ENCODE measurements at regions not wholly inside any gene's neighbourhood (a gene's known extent, or its start where the extent isn't known, plus 50 kb on each side); places are given as distances from the start of the nearest gene placed in this dataset.
"Not testable (repeated sequence)": the region's sequence is repeated elsewhere in the genome, so short reads cannot be mapped to it uniquely, and the experiment has no call there.

GRCh38 chr9:90521811-90522570 lies 120.6 kb downstream of the DIRAS2 start:
- no peak for DNase-seq

GRCh38 chr9:90523958-90524357 lies 118.7 kb downstream of the DIRAS2 start:
- DNase-seq, result no peak

- DNase-seq, result no peak
These were observed 116.2 kb downstream of the DIRAS2 start for GRCh38 chr9:90526386-90526785.

- DNase-seq, result not testable (repeated sequence)
These were observed 106.5 kb downstream of the DIRAS2 start for GRCh38 chr9:90536094-90536493.

GRCh38 chr9:90538566-90538965 lies 104.1 kb downstream of the DIRAS2 start:
- no peak for DNase-seq

- DNase-seq, result no peak
These were observed 103.3 kb downstream of the DIRAS2 start for GRCh38 chr9:90539286-90539685.

- DNase-seq, result no peak
These were observed 101.9 kb downstream of the DIRAS2 start for GRCh38 chr9:90540734-90541133.

GRCh38 chr9:90544488-90544887 lies 98.1 kb downstream of the DIRAS2 start:
- DNase-seq, result no peak

- DNase-seq, result no peak
These were observed 96.4 kb downstream of the DIRAS2 start for GRCh38 chr9:90546200-90546599.

- no peak for DNase-seq
These were observed 94.7 kb downstream of the DIRAS2 start for GRCh38 chr9:90547896-90548295.

- DNase-seq, result no peak
These were observed 90.3 kb downstream of the DIRAS2 start for GRCh38 chr9:90552317-90552716.

- no peak for DNase-seq
These were observed 87.1 kb downstream of the DIRAS2 start for GRCh38 chr9:90555351-90556057.

GRCh38 chr9:90556897-90557675 lies 85.5 kb downstream of the DIRAS2 start:
- no peak for DNase-seq

GRCh38 chr9:90559075-90560073 lies 83.2 kb downstream of the DIRAS2 start:
- no peak for DNase-seq

Measured in activated CD8-positive, alpha-beta memory T cell treated with anti-CD3 and anti-CD28 coated beads for 24 hours (primary cell).